GM18867 (cell line): ENCODE measurements at regions not wholly inside any gene's neighbourhood (a gene's known extent, or its start where the extent isn't known, plus 50 kb on each side); places are given as distances from the start of the nearest gene placed in this dataset.

ENCODE experiments used
- ATAC-seq: cut with Tn5 transposase; IDR thresholded peaks from one replicate; pipeline ENCODE4 v1.9.1; 2021; ENCODE audit warnings: mild to moderate bottlenecking, moderate library complexity; ENCODE audit not compliant: unreplicated experiment

DNA sequence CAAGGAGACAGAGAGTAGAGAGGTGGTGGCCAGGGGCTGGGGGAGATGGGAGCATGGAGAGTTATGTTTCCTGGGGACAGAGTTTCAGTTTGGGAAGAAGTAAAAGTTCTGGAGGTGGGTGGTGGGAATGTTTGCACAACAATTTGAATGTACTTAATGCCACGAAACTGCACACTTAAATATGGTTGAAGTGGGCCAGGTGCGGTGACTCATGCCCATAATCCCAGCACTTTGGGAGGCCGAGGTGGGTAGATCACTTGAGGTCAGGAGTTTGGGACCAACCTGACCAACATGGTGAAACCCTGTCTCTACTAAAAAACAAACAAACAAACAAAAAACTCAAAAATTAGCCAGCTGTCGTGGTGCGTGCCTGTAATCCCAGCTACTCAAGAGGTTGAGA is 137.2 kb downstream of the PFKFB3 start:
- no peak for ATAC-seq

DNA sequence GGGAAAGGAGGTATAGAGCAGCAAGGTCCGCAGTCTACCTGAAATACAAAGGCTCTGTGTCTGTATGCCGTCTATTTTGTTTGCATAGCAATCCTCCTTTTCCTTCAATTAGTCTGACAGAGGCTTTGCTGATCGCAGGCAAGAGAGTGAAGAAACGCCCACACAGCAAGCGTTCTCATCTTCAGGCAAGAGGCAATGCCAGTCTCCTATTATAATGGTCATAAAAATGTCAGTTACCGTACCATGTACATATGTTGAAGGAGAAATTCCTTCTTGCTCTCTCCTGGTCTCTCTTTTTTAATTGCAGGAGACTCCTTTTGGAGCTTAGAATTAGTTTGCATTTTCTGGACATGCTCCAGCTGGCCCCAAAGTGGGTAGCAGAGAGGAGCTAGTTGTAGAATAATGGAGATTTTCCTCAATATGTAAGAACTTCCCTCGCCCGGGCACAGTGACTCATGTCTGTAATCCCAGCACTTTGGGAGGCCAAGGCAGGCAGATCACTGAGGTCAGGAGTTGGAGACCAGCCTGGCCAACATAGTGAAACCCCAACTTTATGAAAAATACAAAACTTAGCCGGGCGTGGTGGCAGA is 139.5 kb downstream of the PFKFB3 start:
- ATAC-seq: no peak

GRCh38 chr10:6343305-6344010 is 140.7 kb downstream of the PFKFB3 start:
- no peak for ATAC-seq

DNA sequence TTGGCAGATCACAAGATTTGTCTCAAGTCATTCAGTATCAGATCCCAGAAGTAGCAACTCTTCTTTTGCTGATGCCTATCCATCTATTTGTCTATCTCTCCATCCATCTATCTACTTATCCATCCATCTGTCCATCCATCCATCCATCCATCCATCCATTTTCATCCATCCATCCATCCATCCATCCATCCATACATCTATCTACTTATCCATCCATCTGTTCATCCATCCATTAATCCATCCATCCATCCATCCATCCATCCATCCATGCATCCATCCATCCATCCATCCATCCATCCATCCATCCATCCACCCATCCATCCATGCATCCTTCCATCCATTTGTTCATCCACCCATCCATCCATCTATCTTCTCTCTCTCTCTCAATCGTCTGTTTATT is 142.7 kb downstream of the PFKFB3 start:
- no peak for ATAC-seq

GRCh38 chr10:6346631-6347030 is 143.9 kb downstream of the PFKFB3 start:
- no peak for ATAC-seq

- peak; percentile 29 for ATAC-seq
These were observed 144.7 kb downstream of the PFKFB3 start for GRCh38 chr10:6347391-6347951.

DNA sequence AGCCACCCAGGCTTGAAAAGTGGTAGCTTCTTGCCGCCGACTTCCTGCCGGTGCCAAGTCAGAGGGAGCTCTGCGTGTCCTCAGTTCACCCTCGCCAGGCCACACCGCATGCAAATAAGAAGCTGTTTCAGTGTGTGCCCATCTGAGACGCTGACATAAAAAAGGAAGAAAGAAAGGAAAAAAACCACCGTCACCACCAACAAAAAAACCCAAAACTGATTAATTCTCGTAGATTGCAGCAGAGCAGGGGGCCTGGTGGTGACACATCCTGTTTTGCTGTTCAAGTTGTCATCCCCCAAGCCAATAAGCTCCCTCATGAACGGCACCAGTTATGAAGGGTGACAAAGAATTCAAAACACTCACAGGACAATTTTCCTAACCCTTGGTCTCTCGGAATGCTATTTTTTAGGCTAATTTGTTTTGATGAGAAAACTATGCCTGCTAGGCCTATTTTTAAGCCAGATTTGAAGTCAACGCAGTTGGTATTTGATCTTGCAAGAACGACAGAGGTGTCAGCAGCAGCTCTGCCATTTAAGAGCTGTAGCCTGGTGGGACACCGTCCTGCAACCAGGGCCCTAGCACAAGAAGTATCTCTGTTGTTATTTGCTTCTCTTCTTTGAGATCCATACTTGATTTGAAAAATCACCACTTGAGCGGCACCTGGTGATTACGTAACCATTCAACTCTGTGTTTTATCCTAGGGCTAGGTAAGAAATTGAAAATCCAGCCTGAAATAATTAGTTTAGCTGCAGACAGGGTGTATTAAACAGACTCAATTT is 145.6 kb downstream of the PFKFB3 start:
- peak; percentile 94 for ATAC-seq

GRCh38 chr10:6349846-6350535 is 147.3 kb downstream of the PFKFB3 start:
- ATAC-seq: no peak

DNA sequence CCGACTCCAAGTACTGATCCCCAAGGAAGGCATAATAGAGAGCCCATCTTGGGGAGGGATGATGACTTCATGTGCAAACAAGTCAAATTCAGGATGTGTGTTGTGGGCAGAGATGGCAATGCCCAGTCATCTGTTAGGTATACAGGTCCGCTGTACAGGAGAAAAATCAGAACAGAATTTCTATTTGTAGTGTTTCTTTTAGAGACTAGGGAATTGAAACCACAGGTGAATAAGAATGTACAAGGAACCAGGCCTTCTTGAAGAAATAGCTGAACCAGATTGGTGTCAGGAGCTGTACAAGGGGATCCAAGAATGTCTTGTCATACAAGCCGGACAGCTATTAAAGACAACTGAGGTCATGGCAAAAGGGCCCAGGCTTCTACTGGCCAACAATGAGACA is 147.9 kb downstream of the PFKFB3 start:
- no peak for ATAC-seq

GRCh38 chr10:6351495-6351894 is 148.8 kb downstream of the PFKFB3 start:
- ATAC-seq: no peak

- no peak for ATAC-seq
These were observed 150.8 kb downstream of the PFKFB3 start for GRCh38 chr10:6353526-6353925.

- ATAC-seq: no peak
These were observed 151.5 kb downstream of the PFKFB3 start for GRCh38 chr10:6354168-6354772.

GRCh38 chr10:6356280-6356793 is 153.6 kb downstream of the PFKFB3 start:
- ATAC-seq: no peak

DNA sequence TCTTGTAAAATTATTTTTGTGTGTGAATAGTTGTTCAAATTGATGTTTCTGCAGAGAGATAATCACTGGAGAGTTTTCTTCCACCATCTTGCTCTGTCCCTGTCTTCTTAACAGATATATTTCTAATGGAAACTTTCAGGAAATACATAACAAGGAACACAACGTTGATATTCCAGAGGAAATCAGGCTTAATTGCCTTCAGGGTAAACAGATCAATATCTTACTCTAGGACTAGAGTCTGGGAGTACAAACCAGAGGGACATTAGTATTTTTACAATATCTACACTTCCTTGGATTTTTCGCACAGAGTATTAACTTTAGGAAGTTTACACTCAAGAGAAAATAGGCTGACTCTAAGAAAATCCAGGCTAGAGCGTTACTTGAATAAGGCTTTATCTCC is 159.1 kb downstream of the PFKFB3 start:
- ATAC-seq: no peak

DNA sequence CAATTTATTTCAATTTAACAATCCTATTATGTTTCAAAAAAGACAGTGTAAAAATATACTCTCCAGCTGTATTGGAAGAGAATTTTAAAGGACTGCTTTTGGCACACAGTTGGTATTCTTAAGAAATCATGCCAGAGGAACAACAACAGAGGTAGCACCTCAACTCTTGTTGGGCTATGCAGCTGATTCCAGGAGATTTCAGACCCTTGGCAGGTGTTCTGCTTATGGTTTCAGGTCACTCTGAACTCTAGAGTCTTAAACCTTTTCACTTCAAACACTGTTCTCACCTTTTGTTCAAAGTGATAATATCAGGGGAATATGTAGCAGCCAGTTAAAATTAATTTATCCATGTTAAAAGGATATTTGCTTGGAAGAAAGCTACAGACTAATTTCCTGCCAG is 160.1 kb downstream of the PFKFB3 start:
- no peak for ATAC-seq

GRCh38 chr10:6363511-6363910 is 160.8 kb downstream of the PFKFB3 start:
- ATAC-seq: no peak

DNA sequence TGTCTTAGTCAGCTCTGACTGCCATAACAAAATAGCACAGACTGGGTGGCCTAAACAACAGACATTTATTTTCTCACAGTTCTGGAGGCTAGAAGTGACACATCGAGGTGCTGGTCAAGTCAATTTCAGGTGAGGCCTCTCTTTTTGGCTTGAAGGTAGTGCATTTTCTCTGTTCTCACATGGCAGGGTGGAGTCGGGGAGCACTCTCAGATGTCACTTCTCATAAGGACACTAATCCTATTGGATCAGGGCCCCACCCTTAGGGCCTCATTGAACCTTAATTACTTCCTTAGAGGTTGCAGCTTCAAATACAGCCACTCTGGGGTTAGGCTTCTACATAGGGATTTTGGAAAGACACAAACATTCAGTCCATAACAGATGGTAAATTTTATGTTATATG is 161.6 kb downstream of the PFKFB3 start:
- no peak for ATAC-seq

- ATAC-seq: no peak
These were observed 162.2 kb downstream of the PFKFB3 start for GRCh38 chr10:6364893-6365292.

DNA sequence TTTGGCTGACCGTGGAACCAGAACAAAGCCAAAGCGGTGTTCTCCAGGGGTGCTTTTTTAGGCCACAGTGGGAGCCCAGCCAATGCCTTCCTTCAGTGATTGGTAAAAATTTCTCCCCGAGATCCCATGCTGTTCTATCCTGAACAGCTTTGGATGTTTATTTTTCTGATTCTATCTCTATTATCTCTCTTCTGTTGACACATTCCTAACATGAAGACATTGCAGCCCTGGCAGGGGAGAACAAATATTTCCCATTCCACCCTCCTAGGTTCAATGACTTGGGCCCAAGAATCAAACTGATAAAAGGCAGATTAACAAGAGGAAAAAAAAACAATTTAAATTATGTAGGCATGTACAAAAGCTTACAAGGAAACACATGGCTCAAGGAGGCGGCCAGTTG is 162.7 kb downstream of the PFKFB3 start:
- ATAC-seq: no peak
